NCI-H128 (cell line): ENCODE measurements at regions not wholly inside any gene's neighbourhood (a gene's known extent, or its start where the extent isn't known, plus 50 kb on each side); places are given as distances from the start of the nearest gene placed in this dataset.

Experiments
- DNase-seq: peaks from one replicate; lab custom pipeline; 2025; ENCODE audit not compliant: unreplicated experiment; lab: John Stamatoyannopoulos, UW

DNA sequence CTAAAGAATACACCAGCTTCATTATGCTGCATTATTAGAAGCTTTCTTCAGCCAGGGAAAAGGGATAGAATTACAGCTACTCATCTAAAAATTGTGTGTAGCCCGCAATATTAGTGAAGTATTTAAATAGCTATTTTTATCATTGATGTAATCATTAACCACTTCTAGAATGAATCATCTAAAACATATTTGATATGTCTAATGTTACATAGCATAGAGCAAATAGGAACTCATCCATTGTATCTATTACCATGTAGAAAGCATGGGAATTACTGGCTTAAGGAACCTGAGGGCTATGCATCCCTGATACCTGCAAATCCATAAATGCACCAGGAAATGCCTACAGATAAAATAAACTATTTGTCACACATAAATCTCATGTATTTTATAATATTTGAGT, 54.5 kb upstream of the VGLL3 start:
- DNase-seq, result no peak

DNA sequence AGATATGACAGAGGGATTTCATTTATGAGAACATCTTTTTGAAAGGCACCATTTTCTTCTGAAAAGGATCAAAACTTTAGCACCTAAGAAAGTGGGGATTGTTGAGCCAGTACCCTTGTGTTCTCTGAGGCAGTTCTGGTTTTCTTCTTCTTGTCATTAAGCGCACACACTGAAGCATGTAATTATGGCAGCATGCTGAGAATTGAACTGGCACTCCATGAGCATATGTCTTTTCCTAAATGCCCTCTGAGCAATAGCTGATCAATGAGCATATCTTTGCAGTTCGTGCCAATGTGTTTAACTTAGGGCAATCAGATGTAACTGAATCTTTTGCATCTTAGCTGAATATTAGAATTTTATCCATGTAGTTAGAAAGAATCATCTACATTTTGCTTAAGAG, 53.9 kb upstream of the VGLL3 start:
- no peak for DNase-seq

GRCh38 chr3:87044409-87044808, 53.5 kb upstream of the VGLL3 start:
- no peak for DNase-seq

DNA sequence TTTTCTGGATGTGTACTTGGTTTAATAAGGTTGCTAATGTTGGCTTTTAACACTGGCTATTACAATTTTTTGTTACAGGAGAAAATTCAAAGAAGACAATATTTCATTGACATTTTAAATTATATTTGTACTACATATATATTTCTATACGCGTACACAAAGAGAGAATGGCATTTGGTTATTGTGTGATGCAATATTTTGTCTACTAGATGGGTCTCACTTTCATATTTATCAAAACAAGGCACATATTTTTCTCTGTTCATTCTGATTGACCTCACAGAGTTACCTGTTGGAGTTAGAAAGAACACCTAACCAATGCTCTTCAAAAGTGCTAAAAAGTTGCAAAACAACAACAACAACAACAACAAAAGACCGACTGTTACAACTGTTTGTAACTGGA, 50.2 kb upstream of the VGLL3 start:
- no peak for DNase-seq
